Hepatocyte (in vitro differentiated cells): ENCODE measurements at regions not wholly inside any gene's neighbourhood (a gene's known extent, or its start where the extent isn't known, plus 50 kb on each side); places are given as distances from the start of the nearest gene placed in this dataset.
A peak's percentile ranks its signal among the peaks of the same experiment; 100 is the strongest.

Experiments used
- DNase-seq: peaks from one replicate; pipeline ENCODE4 v3.0.0-alpha.2; 2016; ENCODE audit warnings: low spot score
- H2AFZ ChIP-seq: fragments of 200-600 bp; sonication (generic); 2 replicates; pipeline ENCODE4 v1.6.0; 2016; ENCODE audit warnings: antibody characterized with exemption, mild to moderate bottlenecking
- H3K27ac ChIP-seq: fragments of 200-600 bp; sonication (generic); 2 replicates; pipeline ENCODE4 v1.5.1; 2016; ENCODE audit warnings: mild to moderate bottlenecking
- H3K27me3 ChIP-seq: fragments of 200-600 bp; sonication (generic); 2 replicates; pipeline ENCODE4 v1.6.1; 2016
- H3K36me3 ChIP-seq: fragments of 200-600 bp; sonication (generic); replicated peaks from 2 replicates; pipeline ENCODE4 v1.5.1; 2016; ENCODE audit warnings: low read depth; ENCODE audit not compliant: insufficient read depth
- H3K4me1 ChIP-seq: fragments of 200-600 bp; sonication (generic); 2 replicates; pipeline ENCODE4 v1.5.1; 2016; ENCODE audit warnings: mild to moderate bottlenecking, moderate library complexity; ENCODE audit not compliant: insufficient read depth
- H3K4me2 ChIP-seq: fragments of 200-600 bp; sonication (generic); 2 replicates; pipeline ENCODE4 v1.6.0; 2016
- H3K4me3 ChIP-seq: fragments of 200-600 bp; sonication (generic); 2 replicates; pipeline ENCODE4 v1.5.1; 2016; ENCODE audit warnings: mild to moderate bottlenecking
- H3K79me2 ChIP-seq: fragments of 200-600 bp; sonication (generic); 2 replicates; pipeline ENCODE4 v1.6.0; 2017; ENCODE audit warnings: mild to moderate bottlenecking
- H3K9me2 ChIP-seq: fragments of 200-600 bp; sonication (generic); replicated peaks from 2 replicates; pipeline ENCODE4 v1.6.0; 2017; ENCODE audit warnings: mild to moderate bottlenecking; ENCODE audit not compliant: insufficient read depth
- H3K9me3 ChIP-seq: fragments of 200-600 bp; sonication (generic); 2 replicates; pipeline ENCODE4 v1.5.1; 2016; ENCODE audit warnings: low read depth, mild to moderate bottlenecking
- H4K20me1 ChIP-seq: fragments of 200-600 bp; sonication (generic); 2 replicates; pipeline ENCODE4 v1.6.0; 2016; ENCODE audit warnings: mild to moderate bottlenecking; ENCODE audit not compliant: insufficient read depth, poor library complexity, severe bottlenecking
- CTCF ChIP-seq: fragments of 200-600 bp; sonication (generic); IDR thresholded peaks from 2 replicates; pipeline ENCODE4 v1.5.1; 2016; ENCODE audit warnings: antibody characterized with exemption, mild to moderate bottlenecking; ENCODE audit not compliant: poor library complexity
- EZH2 ChIP-seq: fragments of 200-600 bp; sonication (generic); IDR thresholded peaks from 2 replicates; pipeline ENCODE4 v1.6.1; 2016; ENCODE audit warnings: antibody characterized with exemption, mild to moderate bottlenecking, borderline replicate concordance
- EZH2phosphoT487 ChIP-seq: fragments of 200-600 bp; sonication (generic); IDR thresholded peaks from one replicate; pipeline ENCODE4 v1.6.1; 2018; ENCODE audit warnings: antibody characterized with exemption, mild to moderate bottlenecking, low read depth, moderate library complexity; ENCODE audit not compliant: unreplicated experiment, severe bottlenecking
- WGBS: methylation state at CpG from one replicate; pipeline ENCODE4 v1.1.6; 2016; ENCODE audit warnings: low lambda C conversion rate; ENCODE audit errors: missing lambda C conversion rate; 5-methylcytosine and 5-hydroxymethylcytosine counted together

GRCh38 chr20:59518881-59519706, 85.2 kb upstream of the PHACTR3 start:
- Histone ChIP-seq H3K4me2 (no peak overlapping the region), H4K20me1 (no peaks in the 10 kb centered on the region), H3K27ac (no peak overlapping the region), H3K9me3 (no peaks in the 10 kb centered on the region), H3K4me3 (no peak overlapping the region), H3K79me2 (no peaks in the 10 kb centered on the region), H2AFZ (no peak overlapping the region), H3K36me3 (no peaks in the 10 kb centered on the region), H3K9me2 (no peaks in the 10 kb centered on the region), H3K27me3 (peaks cover 43% of the 10 kb centered on the region), H3K4me1 (no peaks in the 10 kb centered on the region)
- TF ChIP-seq EZH2 = no peak
- TF ChIP-seq EZH2phosphoT487 = no peak
- peak; percentile 66 for TF ChIP-seq CTCF
- peak; percentile 82 for DNase-seq
- 56% methylated on average over 3 of the region's 3 CpGs for WGBS

- no peaks in the 10 kb centered on the region for H4K20me1 ChIP-seq
- H3K79me2 ChIP-seq = no peaks in the 10 kb centered on the region
- no peaks in the 10 kb centered on the region for H3K36me3 ChIP-seq
- H3K9me2 ChIP-seq = no peaks in the 10 kb centered on the region
- no peak overlapping the region for H3K4me2 ChIP-seq
- no peak overlapping the region for H3K4me3 ChIP-seq
- no peak for DNase-seq
- H3K4me1 ChIP-seq = no peaks in the 10 kb centered on the region
- TF ChIP-seq EZH2 (no peak), EZH2phosphoT487 (no peak), CTCF (no peak)
- H2AFZ ChIP-seq = no peak overlapping the region
- 5% methylated on average over 1 of the region's 1 CpG for WGBS
- no peak overlapping the region for H3K27ac ChIP-seq
- no peaks in the 10 kb centered on the region for H3K9me3 ChIP-seq
- H3K27me3 ChIP-seq = peaks cover 42% of the 10 kb centered on the region
Measured at GRCh38 chr20:59519707-59520014, 84.7 kb upstream of the PHACTR3 start.

- TF ChIP-seq EZH2phosphoT487 = no peak
- TF ChIP-seq EZH2 = no peak
- TF ChIP-seq CTCF = no peak
- Histone ChIP-seq H2AFZ (no peak overlapping the region), H3K4me3 (no peak overlapping the region), H3K4me1 (no peaks in the 10 kb centered on the region), H3K36me3 (no peaks in the 10 kb centered on the region), H3K27ac (no peak overlapping the region), H3K27me3 (peaks cover 41% of the 10 kb centered on the region), H3K9me2 (no peaks in the 10 kb centered on the region), H4K20me1 (no peaks in the 10 kb centered on the region), H3K9me3 (no peaks in the 10 kb centered on the region), H3K4me2 (no peak overlapping the region), H3K79me2 (no peaks in the 10 kb centered on the region)
- 62% methylated on average over 2 of the region's 2 CpGs for WGBS
- DNase-seq = no peak
Measured at GRCh38 chr20:59520814-59521213, 83.5 kb upstream of the PHACTR3 start.
